PFSK-1 (cell line): ENCODE measurements at regions not wholly inside any gene's neighbourhood (a gene's known extent, or its start where the extent isn't known, plus 50 kb on each side); places are given as distances from the start of the nearest gene placed in this dataset.

ENCODE experiments used
- FOXP2 ChIP-seq: optimal IDR thresholded peaks from 2 replicates; pipeline ENCODE3; 2011; ENCODE audit warnings: borderline replicate concordance, control low read depth, inconsistent platforms; ENCODE audit not compliant: insufficient read depth; ENCODE audit errors: extremely low read length, extremely low read depth
- POLR2AphosphoS5 ChIP-seq: IDR thresholded peaks from 2 replicates; pipeline ENCODE4 v1.6.1; 2012; ENCODE audit warnings: low read depth, mild to moderate bottlenecking, control low read depth, low read length, moderate library complexity
- REST ChIP-seq, 2 experiments: IDR thresholded peaks; 2 replicates each; pipeline versions ENCODE4 v1.6.1 to v1.8.0; 2011 to 2012; ENCODE audit warnings: low read depth in 2 of 2, low read length in 2 of 2, control low read depth in 1 of 2, inconsistent platforms in 1 of 2, mild to moderate bottlenecking in 1 of 2, moderate library complexity in 1 of 2; ENCODE audit not compliant: insufficient read depth in 1 of 2
- SIN3A ChIP-seq: IDR thresholded peaks from 2 replicates; pipeline ENCODE4 v1.6.1; 2012; ENCODE audit warnings: mild to moderate bottlenecking, low read length, moderate library complexity, borderline replicate concordance; ENCODE audit not compliant: insufficient read depth
- TAF1 ChIP-seq: IDR thresholded peaks from 2 replicates; pipeline ENCODE4 v1.6.1; 2012; ENCODE audit warnings: low read length, control low read depth, borderline replicate concordance; ENCODE audit not compliant: insufficient read depth

GRCh38 chr9:16076511-16076910 is 523.7 kb downstream of the CCDC171 start:
- TF ChIP-seq POLR2AphosphoS5 (no peak), REST (IDR thresholded peaks at IDR 0.05; ENCODE audit: insufficient read depth in 1 of 2, low read depth in 2 of 2, low read length in 2 of 2) (no peak), SIN3A (no peak), FOXP2 (no peak), TAF1 (no peak)
